ENCODE measurements at regions not wholly inside any gene's neighbourhood (a gene's known extent, or its start where the extent isn't known, plus 50 kb on each side); places are given as distances from the start of the nearest gene placed in this dataset.
"Not testable (repeated sequence)": the region's sequence is repeated elsewhere in the genome, so short reads cannot be mapped to it uniquely, and the experiment has no call there.

- no peak for FAIRE-seq
- DNase-seq (ENCODE audit: low spot score), result no peak
Observed at GRCh38 chr5:53265043-53265442, 155.5 kb upstream of the MOCS2 start.

- FAIRE-seq; DNase-seq (ENCODE audit: low spot score): not testable (repeated sequence)
Observed at GRCh38 chr5:53268241-53268640, 158.7 kb upstream of the MOCS2 start.

- DNase-seq (ENCODE audit: low spot score) (no peak), FAIRE-seq (no peak)
Observed at GRCh38 chr5:53275666-53276065, 166.1 kb upstream of the MOCS2 start.

DNA sequence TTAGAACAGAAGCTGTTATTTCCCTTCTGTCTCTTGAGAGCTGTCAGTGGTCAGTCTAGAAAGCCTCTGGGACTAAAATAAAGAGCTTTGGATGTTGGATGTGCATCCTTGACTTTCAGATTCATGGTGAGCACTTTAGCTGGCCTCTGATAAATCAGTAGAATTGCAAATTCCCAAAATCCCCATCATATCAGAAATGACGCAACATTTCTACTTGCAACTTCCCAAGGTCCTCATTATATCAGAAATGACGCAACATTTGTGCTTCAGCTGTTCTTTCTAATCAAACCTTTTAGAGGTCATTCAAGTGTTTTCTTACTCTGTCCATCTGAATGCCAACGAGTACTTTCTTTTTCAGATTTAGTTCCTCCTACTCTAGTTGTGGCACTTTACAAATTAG, 167.3 kb upstream of the MOCS2 start:
- DNase-seq (ENCODE audit: low spot score), result no peak

GRCh38 chr5:53277491-53277890, 167.9 kb upstream of the MOCS2 start:
- FAIRE-seq (no peak), DNase-seq (ENCODE audit: low spot score) (no peak)

More for the DNA sequence above, 167.3 kb upstream of the MOCS2 start:
- no peak for FAIRE-seq

GRCh38 chr5:53287573-53287972, 178.0 kb upstream of the MOCS2 start:
- FAIRE-seq (no peak), DNase-seq (ENCODE audit: low spot score) (no peak)

DNA sequence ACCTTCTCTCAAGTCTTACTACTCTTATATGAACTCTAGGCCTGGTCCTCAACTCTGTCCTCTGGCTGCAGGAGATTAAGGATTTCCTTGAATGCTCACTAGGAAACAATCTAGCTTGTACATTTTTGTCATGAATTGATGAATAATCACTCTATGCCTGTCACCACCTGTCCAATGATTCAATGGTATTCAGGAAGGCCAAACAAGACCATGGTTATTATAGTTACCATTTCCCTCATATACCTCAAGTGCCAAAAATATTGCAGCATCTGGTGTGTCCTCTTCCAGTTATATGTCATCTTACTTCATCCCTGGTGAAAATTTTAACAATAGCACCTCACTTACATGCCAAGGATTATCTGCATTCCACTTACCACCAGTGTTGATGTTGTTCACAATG, 179.0 kb upstream of the MOCS2 start:
- no peak for FAIRE-seq

DNA sequence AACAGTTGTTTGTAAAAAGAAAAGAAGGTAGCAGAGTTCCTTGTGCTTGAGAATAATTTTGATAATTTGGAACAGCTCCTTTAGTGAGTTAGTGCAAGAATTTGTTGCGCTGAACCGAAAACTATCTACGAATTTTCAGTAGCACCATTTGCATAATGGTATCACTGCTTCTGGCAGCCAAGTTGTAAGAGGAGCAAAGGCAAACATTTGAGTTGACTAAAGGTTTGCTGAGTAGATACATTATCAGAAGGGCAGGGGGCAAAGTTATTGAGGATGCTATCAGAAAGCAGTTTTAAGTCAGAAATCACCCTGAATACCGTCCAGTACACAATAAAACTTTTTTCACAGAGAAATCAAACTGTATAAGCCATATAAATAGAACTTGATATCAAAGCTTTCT, 181.5 kb upstream of the MOCS2 start:
- no peak for FAIRE-seq
- DNase-seq (ENCODE audit: low spot score), result no peak

More for the DNA sequence above, 179.0 kb upstream of the MOCS2 start:
- no peak for DNase-seq (ENCODE audit: low spot score)

- FAIRE-seq (no peak), DNase-seq (ENCODE audit: low spot score) (no peak)
Observed at GRCh38 chr5:53291528-53291927, 182.0 kb upstream of the MOCS2 start.

DNA sequence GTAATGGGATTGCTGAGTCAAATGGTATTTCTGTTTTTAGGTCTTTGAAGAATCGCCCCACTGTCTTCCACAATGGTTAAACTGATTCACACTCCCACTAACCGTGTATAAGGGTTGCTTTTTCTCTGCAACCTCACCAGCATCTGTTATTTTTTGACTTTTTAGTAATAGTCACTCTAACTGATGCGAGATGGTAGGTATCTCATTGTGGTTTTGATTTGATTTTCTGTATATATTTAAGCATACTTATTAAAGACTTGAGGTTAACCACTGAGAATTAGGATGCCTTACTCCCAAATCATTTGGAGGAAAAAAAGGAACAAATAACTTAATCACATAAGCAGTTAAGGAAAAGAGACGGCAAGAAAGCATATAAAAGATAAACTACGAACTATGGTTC, 181.6 kb upstream of the FST start:
- DNase-seq (ENCODE audit: low spot score), result no peak

GRCh38 chr5:53302529-53302928, 177.9 kb upstream of the FST start:
- FAIRE-seq (no peak), DNase-seq (ENCODE audit: low spot score) (no peak)

More for the DNA sequence above, 181.6 kb upstream of the FST start:
- FAIRE-seq, result no peak

DNA sequence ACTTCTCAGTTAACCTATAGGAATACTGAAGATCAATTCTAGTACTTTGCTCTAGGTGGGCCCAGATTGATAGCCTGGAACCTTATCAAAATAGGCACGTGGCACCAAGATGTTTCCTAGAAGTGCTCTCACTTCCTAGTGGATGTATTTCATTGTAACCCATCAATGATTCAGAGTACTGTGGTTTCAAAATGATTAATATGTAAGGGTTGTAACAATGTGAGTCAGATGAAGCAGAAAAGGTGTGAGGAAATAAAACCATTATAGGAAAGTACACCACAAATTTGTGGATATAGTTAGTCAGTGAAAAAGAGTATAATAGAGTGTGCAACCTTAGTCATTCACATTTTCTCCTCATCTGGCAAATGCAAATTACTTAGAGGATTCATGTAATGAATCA, 177.3 kb upstream of the FST start:
- no peak for DNase-seq (ENCODE audit: low spot score)

GRCh38 chr5:53305316-53305715, 175.1 kb upstream of the FST start:
- not testable (repeated sequence) for FAIRE-seq

More for the DNA sequence above, 177.3 kb upstream of the FST start:
- no peak for FAIRE-seq

GRCh38 chr5:53309653-53310052, 170.8 kb upstream of the FST start:
- no peak for DNase-seq (ENCODE audit: low spot score)
- no peak for FAIRE-seq

More at GRCh38 chr5:53305316-53305715, 175.1 kb upstream of the FST start:
- not testable (repeated sequence) for DNase-seq (ENCODE audit: low spot score)

DNA sequence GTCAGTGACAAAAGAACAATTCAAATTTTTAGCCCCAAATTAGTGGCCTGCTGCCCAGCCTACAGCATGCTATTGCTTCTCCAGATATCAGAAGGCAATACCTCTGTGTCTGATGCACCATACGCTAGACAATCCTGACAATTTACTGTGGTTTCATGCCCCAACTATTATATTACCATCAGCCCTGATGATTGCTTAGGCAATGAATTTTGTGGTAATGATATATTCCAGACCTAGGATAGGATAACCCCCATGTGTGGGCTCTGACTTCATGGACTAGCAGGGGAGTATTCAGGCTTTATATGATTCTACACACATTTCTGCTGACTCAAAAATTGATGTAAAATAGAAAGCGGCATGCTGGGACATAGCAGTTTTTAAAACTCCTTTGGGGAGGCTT, 168.7 kb upstream of the FST start:
- DNase-seq (ENCODE audit: low spot score), result no peak
- no peak for FAIRE-seq

DNA sequence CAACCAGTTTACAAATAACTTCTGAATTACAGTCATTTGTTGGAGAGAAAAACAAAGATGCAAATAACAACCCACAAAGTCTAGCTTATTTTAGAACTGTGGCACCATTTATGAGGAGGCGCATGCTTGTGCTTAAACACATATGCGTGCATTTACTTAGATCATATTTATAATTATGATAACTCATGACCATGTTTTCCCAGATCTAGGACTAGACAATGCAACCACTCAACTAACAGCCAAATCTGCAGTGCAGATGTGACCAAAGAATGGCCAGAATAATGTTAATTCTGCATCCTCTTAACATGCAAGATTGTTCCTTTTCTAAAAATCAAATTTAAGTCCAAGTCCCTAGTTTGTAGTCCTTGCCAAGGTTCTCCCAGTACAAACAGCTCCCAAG, 167.3 kb upstream of the FST start:
- no peak for DNase-seq (ENCODE audit: low spot score)
- no peak for FAIRE-seq

- no peak for FAIRE-seq
Observed at GRCh38 chr5:53318303-53318702, 162.1 kb upstream of the FST start.

GRCh38 chr5:53319315-53319714, 161.1 kb upstream of the FST start:
- no peak for FAIRE-seq
- DNase-seq (ENCODE audit: low spot score), result no peak

More at GRCh38 chr5:53318303-53318702, 162.1 kb upstream of the FST start:
- DNase-seq (ENCODE audit: low spot score), result no peak

DNA sequence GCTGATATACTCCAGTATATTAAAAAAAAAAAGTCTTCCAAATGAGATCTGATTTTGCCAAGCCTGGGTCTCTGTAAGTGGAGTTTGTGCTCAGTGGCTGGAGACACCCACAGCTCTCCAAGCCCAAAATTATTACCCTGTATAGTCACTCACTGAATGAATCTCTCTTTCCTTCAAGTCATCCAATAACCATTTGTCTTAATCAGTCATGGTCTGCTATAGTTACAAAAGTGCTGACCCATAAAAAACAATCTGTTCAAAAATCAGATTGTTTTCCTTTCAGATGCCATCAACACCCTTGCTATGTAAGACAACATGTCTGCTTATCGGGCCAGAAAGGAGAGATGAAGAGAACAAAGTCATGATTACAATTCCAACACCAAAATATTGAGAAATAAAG, 159.4 kb upstream of the FST start:
- DNase-seq (ENCODE audit: low spot score) (no peak), FAIRE-seq (no peak)

DNA sequence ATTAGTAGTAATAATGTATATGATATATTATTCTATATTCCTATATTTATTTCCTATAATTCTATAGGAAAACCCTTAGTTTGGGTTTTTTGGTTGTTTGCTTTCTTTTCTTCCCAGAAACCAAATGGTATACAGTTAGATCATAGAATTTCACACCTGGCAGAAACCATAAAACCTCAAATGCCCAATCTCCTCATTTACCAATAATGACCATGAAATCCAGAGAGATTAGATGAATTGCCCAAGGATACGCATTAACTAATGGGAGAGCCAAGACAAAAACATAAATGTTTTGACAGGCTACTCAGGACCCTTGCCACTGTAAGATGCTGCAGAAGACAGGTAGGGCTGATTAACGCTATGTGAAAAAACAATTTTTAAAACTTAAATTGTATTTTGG, 158.7 kb upstream of the FST start:
- DNase-seq (ENCODE audit: low spot score) (no peak), FAIRE-seq (no peak)

DNA sequence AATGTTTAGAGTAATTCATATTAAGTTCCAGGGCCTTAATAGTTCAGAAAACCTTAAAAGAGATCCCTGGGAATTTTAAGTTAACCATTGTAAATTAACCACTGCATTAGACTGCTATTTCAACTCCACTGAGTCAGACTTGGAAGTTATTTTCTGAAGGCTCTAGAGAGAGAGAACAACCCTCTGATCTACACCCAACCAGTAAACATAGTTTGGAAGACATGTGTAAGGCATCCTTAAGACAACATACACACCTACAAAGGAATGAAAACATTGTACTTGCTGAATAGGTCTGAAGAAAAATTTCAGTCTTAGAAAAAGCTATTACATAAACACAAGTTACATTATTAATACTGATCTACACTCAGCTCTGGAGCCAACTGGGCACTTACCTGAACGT, 158.2 kb upstream of the FST start:
- DNase-seq (ENCODE audit: low spot score), result no peak
- no peak for FAIRE-seq

- DNase-seq (ENCODE audit: low spot score) (no peak), FAIRE-seq (no peak)
Observed at GRCh38 chr5:53323511-53323910, 156.9 kb upstream of the FST start.

GRCh38 chr5:53323943-53324642, 156.3 kb upstream of the FST start:
- DNase-seq (ENCODE audit: low spot score) (no peak), FAIRE-seq (peak; percentile 94)

Data from urothelium cell line (cell line).